GM21529 (cell line): ENCODE measurements at regions not wholly inside any gene's neighbourhood (a gene's known extent, or its start where the extent isn't known, plus 50 kb on each side); places are given as distances from the start of the nearest gene placed in this dataset.
"Not testable (repeated sequence)": the region's sequence is repeated elsewhere in the genome, so short reads cannot be mapped to it uniquely, and the experiment has no call there.

Experiments
- ATAC-seq: cut with Tn5 transposase; IDR thresholded peaks from one replicate; pipeline ENCODE4 v1.9.1; 2021; ENCODE audit not compliant: unreplicated experiment

DNA sequence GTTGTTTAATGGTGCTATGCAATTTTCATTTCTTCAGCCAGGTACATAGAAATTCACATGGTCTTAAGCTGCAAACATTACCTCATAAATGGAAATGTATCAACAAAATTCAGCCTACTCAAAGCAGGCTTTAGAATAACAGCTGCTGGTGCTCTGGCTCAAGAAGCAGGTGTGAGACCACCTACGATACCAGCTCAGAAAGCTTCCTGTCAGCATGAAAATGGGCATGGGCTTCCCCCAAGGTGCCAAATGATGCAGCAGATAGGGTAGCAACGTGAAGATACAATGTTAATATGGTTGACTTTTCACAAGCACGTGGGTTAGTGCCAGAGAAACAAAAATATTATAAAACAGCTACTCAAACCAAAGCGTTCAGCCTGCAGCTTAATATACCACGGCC lies 343.4 kb upstream of the PRICKLE1 start:
- no peak for ATAC-seq

- no peak for ATAC-seq
Measured at GRCh38 chr12:42926232-42926631, 336.7 kb upstream of the PRICKLE1 start.

- no peak for ATAC-seq
Measured at GRCh38 chr12:42924482-42924881, 334.9 kb upstream of the PRICKLE1 start.

DNA sequence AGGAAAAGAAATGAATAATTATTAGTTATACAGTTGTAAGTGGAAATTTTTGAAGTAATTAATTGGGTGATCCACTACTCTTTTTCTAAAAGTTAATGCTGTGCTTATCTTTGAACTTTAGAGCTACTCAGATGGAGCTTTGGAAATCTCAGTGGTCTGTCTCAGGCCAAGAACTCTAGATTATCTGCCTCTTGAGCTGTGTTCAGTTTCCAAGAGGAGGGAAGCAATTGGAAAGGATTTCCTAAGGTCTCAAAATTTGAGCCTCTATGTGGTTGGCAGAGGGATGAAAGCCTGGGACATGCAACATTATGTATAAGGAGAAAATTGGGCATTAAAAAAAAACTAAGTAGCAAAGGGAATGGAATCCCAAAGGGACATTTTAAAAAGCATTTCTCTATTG lies 334.0 kb upstream of the PRICKLE1 start:
- ATAC-seq = no peak

DNA sequence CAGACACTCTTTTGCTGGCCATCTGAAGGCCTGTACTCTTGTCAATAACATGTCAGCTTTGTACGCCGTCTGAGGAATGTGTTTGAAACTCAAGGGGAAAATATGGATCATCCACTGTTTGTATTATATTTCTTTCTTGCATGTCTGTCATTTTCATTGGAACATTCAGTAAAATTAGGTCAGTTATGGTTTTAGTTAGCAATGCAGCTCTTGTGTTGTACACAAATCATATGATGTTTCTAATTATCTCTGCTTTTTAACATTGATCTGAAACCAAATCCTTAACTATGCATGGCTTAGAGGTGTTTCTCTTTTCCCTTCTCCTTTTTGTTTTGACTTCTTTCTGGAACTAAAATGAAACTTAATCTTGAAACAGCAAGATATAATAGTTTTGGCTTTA lies 333.6 kb upstream of the PRICKLE1 start:
- ATAC-seq = no peak

DNA sequence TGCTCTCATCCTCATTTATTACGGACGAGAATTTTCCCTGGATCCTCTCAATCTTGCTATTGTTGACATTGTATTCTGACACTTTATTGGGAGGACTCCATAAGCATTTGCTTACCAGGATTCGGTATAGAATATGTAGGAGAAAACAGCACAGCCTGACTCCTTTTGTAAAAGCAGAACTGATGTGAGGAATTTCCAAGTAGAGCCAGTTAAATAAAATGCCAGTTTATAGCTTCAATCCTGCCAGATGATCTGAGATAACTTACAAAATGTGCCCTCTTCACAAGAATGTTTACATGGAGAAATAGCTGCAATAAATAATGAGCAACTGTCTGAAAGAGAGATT lies 332.9 kb upstream of the PRICKLE1 start:
- no peak for ATAC-seq

GRCh38 chr12:42921741-42922504 lies 332.4 kb upstream of the PRICKLE1 start:
- ATAC-seq = no peak

- ATAC-seq = no peak
Measured at GRCh38 chr12:42919691-42920090, 330.1 kb upstream of the PRICKLE1 start.

- ATAC-seq = no peak
Measured at GRCh38 chr12:42918443-42918842, 328.9 kb upstream of the PRICKLE1 start.

- ATAC-seq = no peak
Measured at GRCh38 chr12:42916143-42916542, 326.6 kb upstream of the PRICKLE1 start.

- ATAC-seq = no peak
Measured at GRCh38 chr12:42915426-42915825, 325.9 kb upstream of the PRICKLE1 start.

GRCh38 chr12:42912367-42912766 lies 322.8 kb upstream of the PRICKLE1 start:
- no peak for ATAC-seq

DNA sequence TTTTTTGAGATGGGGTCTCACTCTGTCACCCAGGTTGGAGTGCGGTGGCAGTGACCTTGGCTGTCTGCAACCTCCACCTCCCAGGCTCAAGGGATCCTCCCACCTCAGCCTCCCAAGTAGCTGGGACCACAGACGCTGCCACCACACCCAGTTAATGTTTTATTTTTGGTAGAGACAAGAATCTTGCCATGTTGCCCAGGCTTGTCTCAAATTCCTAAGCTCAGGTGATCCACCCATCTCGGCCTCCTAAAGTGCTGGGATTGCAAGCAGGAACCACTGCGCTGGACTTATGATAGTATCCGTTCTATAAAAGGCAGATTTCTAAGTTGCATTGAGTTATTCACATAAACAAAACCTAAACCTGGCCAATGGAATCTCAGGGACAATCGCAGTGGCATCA lies 321.1 kb upstream of the PRICKLE1 start:
- no peak for ATAC-seq

DNA sequence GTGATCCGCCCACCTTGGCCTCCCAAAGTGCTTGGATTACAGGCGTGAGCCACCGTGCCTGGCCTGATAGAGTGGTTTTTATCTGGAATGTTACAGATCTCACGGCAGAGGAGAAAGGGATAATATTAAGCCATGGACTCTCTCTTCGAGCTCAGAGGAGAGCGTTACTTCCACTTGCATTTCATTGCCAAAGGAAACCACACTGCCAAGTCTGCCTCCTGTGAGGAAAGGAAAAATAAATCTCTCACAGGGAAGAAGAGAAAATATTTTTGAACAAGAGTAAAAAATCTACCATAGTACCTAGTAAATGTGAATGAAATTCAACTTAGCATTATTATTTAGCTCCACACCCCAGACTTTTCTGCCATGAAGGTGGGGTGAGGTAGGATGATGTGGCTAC lies 319.2 kb upstream of the PRICKLE1 start:
- no peak for ATAC-seq

- not testable (repeated sequence) for ATAC-seq
Measured at GRCh38 chr12:42906801-42907200, 317.3 kb upstream of the PRICKLE1 start.

DNA sequence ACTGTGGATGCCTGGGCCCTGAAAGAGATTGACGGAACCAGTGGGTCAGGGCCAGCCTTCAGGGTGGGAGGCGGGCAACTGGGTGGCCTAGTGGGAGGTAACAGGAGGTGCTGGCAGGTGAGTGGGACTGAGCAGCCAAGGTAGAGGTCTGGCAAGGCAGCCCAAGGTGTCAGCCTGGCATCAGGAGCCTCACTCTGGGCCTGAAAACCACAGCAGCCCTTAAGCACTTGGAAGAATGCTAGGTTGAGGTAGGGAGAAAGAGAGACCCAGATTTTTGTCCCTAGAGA lies 315.8 kb upstream of the PRICKLE1 start:
- ATAC-seq = no peak

GRCh38 chr12:42904683-42905418 lies 315.3 kb upstream of the PRICKLE1 start:
- no peak for ATAC-seq

- no peak for ATAC-seq
Measured at GRCh38 chr12:42903736-42904135, 314.2 kb upstream of the PRICKLE1 start.

- no peak for ATAC-seq
Measured at GRCh38 chr12:42902001-42902400, 312.5 kb upstream of the PRICKLE1 start.

GRCh38 chr12:42893803-42894202 lies 304.3 kb upstream of the PRICKLE1 start:
- no peak for ATAC-seq

DNA sequence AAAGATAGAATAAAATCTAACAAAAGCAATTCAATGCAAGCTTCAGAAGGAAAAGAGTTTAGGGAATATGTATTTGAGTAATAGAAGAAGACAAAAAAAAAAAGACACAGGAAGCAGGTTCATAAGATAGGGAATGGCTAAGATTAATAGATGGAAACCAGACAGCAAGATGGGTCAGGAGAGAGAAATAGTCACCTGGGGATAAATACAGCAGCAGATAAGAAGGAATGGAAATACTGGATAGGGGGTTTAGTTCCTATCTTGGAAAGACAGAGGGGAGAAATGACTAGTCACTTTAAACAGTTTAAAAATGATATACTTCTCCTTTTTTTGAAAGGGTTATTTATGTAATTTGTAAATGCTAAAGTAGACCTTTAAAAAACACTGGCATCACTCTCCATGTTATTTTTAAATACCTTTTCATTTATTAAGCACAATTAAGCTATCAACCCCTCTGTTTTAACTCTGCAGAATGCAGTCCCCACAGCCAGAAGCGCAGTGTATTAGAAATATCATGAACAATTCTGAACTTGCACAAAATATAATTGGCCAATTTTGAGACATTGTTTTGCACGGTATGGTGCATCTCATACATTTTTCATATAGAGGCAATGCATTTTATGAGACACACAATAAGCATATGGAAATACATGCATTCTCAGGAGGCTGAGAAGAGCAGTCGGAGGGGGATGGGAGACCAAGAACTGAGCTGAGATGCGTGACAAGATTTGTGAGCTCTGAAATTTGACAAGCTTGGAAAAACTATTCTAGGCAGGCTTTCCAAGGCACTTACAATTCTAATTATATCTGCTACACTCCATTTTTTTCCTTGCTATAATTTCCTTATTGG lies 303.4 kb upstream of the PRICKLE1 start:
- no peak for ATAC-seq

- no peak for ATAC-seq
Measured at GRCh38 chr12:42887657-42888056, 298.1 kb upstream of the PRICKLE1 start.
